Liver (tissue), 3 donors: ENCODE measurements at regions not wholly inside any gene's neighbourhood (a gene's known extent, or its start where the extent isn't known, plus 50 kb on each side); places are given as distances from the start of the nearest gene placed in this dataset.

ENCODE experiments used
- EGR1 ChIP-seq, 2 donors: IDR thresholded peaks; 2 replicates each; pipeline ENCODE4 v1.6.1; 2016 to 2018; ENCODE audit warnings: antibody characterized with exemption in 2 of 2, low read depth in 2 of 2
- GABPA ChIP-seq, 2 donors: IDR thresholded peaks in 1 of 2; conservative IDR thresholded peaks in 1 of 2; 2 replicates each; pipeline ENCODE4 v1.6.1; 2016; ENCODE audit warnings: antibody characterized with exemption in 2 of 2, mild to moderate bottlenecking in 1 of 2, moderate library complexity in 1 of 2
- JUND ChIP-seq, 2 donors: IDR thresholded peaks; 2 replicates each; pipeline ENCODE4 v1.6.1; 2016; ENCODE audit warnings: antibody characterized with exemption in 2 of 2
- RAD21 ChIP-seq, 2 donors: IDR thresholded peaks; 2 replicates each; pipeline ENCODE4 v1.6.1; 2016; ENCODE audit warnings: antibody characterized with exemption in 2 of 2, mild to moderate bottlenecking in 2 of 2
- RXRA ChIP-seq, 2 donors: IDR thresholded peaks; 2 replicates each; pipeline ENCODE4 v1.6.1; 2017 to 2018; ENCODE audit warnings: antibody characterized with exemption in 2 of 2, mild to moderate bottlenecking in 1 of 2
- TAF1 ChIP-seq: conservative IDR thresholded peaks from 2 replicates; pipeline ENCODE4 v1.6.1; 2016; ENCODE audit warnings: antibody characterized with exemption, mild to moderate bottlenecking
- YY1 ChIP-seq: IDR thresholded peaks from 2 replicates; pipeline ENCODE4 v1.6.1; 2016; ENCODE audit warnings: antibody characterized with exemption, mild to moderate bottlenecking
- TF ChIP-seq, protein P1 (sequence below): fragments of 150-350 bp; IDR thresholded peaks from 2 replicates; pipeline ENCODE4 v1.5.1; 2017; ENCODE audit warnings: improper control_type of control experiment, low read depth, low read length; ENCODE audit not compliant: missing input control
- TF ChIP-seq, protein P2 (sequence below): IDR thresholded peaks from 2 replicates; pipeline ENCODE4 v1.6.1; 2016; ENCODE audit warnings: antibody characterized with exemption
- TF ChIP-seq, protein P3 (sequence below): IDR thresholded peaks from 2 replicates; pipeline ENCODE4 v1.6.1; 2016; ENCODE audit warnings: antibody characterized with exemption
- donor health status: healthy.
- donor health status: healthy.

DNA sequence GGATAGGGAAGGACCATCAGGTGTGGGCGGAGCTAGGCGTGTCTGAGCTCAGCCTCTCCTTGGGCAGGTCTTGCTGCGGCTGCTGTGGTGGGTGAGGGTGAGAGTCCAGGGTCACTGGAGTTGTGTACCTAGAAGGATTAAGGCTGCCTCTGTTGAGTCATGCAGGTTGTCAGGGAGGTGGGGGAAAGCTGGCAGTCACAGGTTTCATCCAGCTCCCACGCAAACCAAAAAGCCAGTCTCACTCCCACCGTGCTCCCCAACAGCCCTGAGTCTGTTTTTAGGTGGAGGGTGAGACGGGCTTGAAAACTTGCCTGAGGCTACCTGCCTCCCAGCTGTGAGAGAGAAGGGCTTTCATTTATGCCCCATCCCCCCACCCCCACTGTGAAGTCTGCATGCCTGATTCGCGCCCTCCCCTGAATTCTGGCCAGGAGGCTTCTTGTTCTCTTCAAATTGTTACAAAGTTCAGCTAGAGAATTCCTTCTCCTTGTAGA lies 161.5 kb downstream of the MYLK4 start:
- TF ChIP-seq, protein P1, sequence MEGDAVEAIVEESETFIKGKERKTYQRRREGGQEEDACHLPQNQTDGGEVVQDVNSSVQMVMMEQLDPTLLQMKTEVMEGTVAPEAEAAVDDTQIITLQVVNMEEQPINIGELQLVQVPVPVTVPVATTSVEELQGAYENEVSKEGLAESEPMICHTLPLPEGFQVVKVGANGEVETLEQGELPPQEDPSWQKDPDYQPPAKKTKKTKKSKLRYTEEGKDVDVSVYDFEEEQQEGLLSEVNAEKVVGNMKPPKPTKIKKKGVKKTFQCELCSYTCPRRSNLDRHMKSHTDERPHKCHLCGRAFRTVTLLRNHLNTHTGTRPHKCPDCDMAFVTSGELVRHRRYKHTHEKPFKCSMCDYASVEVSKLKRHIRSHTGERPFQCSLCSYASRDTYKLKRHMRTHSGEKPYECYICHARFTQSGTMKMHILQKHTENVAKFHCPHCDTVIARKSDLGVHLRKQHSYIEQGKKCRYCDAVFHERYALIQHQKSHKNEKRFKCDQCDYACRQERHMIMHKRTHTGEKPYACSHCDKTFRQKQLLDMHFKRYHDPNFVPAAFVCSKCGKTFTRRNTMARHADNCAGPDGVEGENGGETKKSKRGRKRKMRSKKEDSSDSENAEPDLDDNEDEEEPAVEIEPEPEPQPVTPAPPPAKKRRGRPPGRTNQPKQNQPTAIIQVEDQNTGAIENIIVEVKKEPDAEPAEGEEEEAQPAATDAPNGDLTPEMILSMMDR = no peak
- TF ChIP-seq TAF1 (no peak), GABPA (IDR thresholded peaks at IDR 0.05 in 1 of 2, conservative IDR thresholded peaks at IDR 0.05 in 1 of 2) (no peak), YY1 (no peak), EGR1 (IDR thresholded peaks at IDR 0.05; ENCODE audit: low read depth in 2 of 2) (no peak), RAD21 (IDR thresholded peaks at IDR 0.05) (no peak), JUND (IDR thresholded peaks at IDR 0.05) (no peak), RXRA (IDR thresholded peaks at IDR 0.05) (no peak)
- TF ChIP-seq, protein P2, sequence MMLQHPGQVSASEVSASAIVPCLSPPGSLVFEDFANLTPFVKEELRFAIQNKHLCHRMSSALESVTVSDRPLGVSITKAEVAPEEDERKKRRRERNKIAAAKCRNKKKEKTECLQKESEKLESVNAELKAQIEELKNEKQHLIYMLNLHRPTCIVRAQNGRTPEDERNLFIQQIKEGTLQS = no peak
- TF ChIP-seq, protein P3, sequence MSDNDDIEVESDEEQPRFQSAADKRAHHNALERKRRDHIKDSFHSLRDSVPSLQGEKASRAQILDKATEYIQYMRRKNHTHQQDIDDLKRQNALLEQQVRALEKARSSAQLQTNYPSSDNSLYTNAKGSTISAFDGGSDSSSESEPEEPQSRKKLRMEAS = no peak
